ENCODE measurements at regions not wholly inside any gene's neighbourhood (a gene's known extent, or its start where the extent isn't known, plus 50 kb on each side); places are given as distances from the start of the nearest gene placed in this dataset.

- TF ChIP-seq FOXP2 (optimal IDR thresholded peaks at IDR 0.05; ENCODE audit: control extremely low read depth, extremely low read length, insufficient read depth), result no peak
- TF ChIP-seq POLR2AphosphoS5 (IDR thresholded peaks at IDR 0.05; ENCODE audit: borderline replicate concordance, low read depth, low read length), result no peak
These were observed 116.0 kb upstream of the PARP11 start for GRCh38 chr12:3989218-3989550.

All from SK-N-MC (cell line).